Fibroblast of the aortic adventitia (primary cell): ENCODE measurements at regions not wholly inside any gene's neighbourhood (a gene's known extent, or its start where the extent isn't known, plus 50 kb on each side); places are given as distances from the start of the nearest gene placed in this dataset.

Experiments used
- DNase-seq: peaks from one replicate; pipeline ENCODE4 v3.0.0-alpha.2; 2010; ENCODE audit warnings: low read depth
- H3K4me3 ChIP-seq: 2 replicates; pipeline ENCODE4 v1.5.1; 2011; ENCODE audit warnings: low read depth, mild to moderate bottlenecking, control low read depth, low read length, moderate library complexity
- TF ChIP-seq, protein P1 (sequence below): IDR thresholded peaks from 2 replicates; pipeline ENCODE4 v1.5.1; 2011; ENCODE audit warnings: mild to moderate bottlenecking, low read length, control low read depth, inconsistent platforms; ENCODE audit not compliant: insufficient read depth

DNA sequence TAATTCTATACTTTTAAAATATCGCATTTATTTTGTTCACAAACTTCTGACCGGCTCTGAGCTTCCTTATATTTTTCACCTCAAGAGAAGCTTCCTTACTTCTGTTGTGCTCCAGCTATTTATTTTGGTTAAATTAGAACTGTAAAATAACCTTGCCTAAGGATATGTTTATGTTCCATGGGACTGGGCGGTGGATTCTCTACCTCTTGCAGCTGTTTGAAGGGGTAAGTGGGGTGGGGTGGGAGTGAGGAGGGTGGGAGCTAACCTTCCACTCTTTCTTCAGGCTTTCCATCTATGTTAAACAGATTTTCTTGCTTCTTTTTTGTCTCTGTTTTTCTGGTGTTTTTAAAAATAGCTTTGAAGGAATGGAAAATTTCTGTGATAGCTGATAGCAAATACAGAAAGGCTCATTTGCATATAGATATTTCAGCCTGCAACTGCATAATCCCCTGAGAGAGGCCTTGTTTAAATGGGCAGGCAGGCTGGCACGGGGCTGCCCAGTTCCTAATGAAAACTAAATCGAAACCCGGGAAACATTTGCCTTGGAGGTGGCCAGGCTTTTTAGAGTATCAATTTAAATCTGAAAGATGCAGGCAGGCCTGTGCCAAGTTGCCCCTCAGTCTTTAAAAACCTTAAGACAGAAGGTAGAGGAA lies 122.1 kb upstream of the DMAC1 start:
- H3K4me3 ChIP-seq: no peak overlapping the region
- no peak for DNase-seq
- TF ChIP-seq, protein P1, sequence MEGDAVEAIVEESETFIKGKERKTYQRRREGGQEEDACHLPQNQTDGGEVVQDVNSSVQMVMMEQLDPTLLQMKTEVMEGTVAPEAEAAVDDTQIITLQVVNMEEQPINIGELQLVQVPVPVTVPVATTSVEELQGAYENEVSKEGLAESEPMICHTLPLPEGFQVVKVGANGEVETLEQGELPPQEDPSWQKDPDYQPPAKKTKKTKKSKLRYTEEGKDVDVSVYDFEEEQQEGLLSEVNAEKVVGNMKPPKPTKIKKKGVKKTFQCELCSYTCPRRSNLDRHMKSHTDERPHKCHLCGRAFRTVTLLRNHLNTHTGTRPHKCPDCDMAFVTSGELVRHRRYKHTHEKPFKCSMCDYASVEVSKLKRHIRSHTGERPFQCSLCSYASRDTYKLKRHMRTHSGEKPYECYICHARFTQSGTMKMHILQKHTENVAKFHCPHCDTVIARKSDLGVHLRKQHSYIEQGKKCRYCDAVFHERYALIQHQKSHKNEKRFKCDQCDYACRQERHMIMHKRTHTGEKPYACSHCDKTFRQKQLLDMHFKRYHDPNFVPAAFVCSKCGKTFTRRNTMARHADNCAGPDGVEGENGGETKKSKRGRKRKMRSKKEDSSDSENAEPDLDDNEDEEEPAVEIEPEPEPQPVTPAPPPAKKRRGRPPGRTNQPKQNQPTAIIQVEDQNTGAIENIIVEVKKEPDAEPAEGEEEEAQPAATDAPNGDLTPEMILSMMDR: no peak

DNA sequence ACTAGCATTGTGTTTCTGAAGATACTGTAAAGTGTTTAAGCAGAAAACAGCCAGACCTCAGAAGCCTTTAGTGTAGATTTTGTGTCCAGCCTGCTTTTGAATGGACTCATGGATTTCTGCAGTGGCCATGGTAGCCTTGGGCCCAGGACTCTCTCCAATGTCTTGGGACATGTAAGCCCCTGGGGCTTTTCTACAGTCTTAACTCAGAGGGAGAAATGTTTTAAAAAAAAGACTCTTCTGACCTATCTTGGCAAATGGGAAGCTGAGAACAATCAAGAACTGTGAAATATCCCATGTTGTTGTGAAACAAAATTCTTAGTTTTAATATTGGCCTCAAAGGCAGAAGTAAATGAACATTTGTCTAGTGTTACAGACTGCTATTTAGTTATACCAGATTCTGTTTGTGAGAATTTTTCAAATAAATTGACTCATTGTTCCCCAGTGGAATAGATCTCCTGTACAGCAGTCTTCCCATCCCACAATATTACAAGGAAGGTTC lies 112.5 kb upstream of the DMAC1 start:
- TF ChIP-seq, protein P1: no peak
- no peak overlapping the region for H3K4me3 ChIP-seq
- DNase-seq: no peak

DNA sequence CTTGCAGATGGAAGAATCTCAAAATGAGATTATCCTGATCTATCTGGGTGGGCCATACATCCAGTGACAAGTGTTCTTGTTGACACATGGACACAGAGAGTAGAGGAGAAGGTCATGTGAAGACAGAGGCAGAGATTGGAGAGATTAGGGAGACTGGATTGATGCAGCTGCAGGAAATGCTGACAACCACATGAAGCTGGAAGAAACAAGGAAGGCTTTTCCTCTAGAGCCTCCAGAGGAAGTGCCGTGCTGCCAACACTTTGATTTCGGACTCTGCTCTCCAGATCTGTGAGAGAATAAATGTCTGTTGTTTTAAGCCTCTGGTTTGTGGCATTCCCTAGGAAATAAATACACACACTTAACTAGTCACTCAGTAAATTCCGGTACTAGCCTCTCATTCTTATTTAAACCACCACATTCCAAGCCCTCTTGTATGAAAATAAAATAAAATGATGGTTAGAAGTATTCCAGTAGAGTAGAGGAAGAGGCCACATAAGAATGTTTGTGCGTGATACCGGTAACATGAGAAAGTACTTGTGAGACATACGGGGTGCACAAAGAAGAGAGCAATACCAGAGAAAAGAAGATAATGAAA lies 110.9 kb upstream of the DMAC1 start:
- DNase-seq: no peak
- TF ChIP-seq, protein P1: no peak
- no peak overlapping the region for H3K4me3 ChIP-seq

DNA sequence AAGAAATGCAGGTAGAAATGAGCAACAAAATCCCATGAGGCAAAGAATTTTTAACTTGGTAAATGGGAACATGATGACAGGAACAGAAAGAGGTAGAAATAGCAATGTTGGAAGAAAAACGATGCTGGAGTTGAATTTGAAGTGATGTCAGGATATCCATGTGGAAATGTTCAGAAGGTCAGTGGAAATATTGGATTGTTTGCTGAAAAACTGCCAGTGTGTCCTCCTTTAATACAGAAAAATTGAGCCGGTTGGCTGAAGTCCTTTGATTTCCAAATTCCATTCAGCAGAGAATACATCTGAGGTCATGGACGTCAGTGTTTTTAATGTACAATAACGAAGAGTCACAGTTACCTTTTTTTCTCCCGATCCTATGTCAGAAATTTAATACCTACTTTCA lies 110.0 kb upstream of the DMAC1 start:
- DNase-seq: peak; percentile 27
- no peak overlapping the region for H3K4me3 ChIP-seq
- TF ChIP-seq, protein P1: no peak

DNA sequence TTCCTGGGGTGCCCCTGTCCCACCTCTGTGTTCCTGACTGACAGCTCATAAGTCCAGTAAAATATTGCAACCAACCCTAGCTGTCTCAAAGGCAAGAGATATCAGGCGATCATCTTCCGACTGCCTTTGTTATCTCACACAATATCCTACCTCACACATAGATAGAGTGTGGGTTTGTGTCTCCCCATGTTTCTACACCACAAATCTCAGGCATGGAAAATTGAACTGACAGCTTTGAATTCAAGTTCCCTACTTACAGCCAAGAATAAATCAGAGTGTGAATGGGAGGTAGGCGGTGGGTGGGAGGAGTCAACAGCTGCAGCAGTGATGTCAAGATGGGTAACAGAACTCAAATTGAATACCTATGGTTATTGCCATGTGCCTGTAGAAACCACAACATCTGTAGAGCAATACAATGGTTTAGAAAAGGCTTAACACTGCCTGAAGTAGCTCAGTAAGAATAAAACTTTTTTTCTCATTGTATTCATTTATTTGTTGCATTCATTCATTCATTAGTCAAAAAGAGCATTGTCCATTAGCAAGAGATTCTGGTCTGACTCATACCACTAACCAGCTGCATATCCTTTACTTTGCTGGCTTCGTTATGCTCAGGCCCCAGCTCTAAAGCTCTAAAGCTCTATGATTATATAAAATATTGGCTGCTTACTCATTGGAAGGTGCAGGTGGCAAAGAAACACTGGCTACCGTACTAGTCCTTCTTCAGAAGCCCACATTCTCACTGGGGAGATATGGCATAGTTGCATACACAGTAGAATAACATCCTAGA lies 108.2 kb upstream of the DMAC1 start:
- no peak overlapping the region for H3K4me3 ChIP-seq
- no peak for DNase-seq
- TF ChIP-seq, protein P1: no peak

DNA sequence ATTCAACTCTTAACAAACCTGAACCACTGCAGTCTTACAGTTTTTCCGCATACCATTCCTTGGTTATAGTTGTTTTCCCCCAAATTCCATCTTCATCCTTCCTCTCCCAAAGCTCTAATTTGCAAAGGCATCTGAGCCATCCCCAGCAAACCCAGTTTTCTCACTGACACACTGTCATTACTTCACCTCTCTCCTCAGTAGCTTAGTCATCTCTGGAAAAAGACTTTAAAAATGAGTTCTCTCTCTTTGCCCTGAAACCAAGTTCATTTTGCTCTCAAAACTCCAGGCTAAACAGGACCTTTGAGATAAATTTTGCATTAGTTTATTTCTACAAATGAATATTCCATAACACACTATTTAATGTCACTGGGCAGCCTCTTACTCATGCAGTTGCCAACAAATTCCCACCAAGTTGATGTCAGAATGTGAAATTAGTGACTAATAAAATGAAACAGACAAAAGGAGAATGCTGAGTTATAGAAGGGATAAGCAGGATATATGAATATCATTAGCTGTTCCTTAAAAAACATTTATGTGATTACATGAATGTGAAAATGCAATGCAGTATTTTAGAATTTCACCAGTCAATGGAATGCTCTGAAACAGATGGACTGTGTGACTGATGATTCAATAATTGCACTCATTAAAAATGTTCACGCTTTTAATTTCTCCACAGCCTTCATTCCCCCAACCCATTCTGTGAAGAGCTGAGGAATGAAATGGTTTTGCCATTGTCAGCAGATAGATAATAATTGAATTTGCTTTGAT lies 107.4 kb upstream of the DMAC1 start:
- H3K4me3 ChIP-seq: no peak overlapping the region
- peak; percentile 42 for DNase-seq
- TF ChIP-seq, protein P1: no peak
